Renal cortical epithelial cell (primary cell): ENCODE measurements at regions not wholly inside any gene's neighbourhood (a gene's known extent, or its start where the extent isn't known, plus 50 kb on each side); places are given as distances from the start of the nearest gene placed in this dataset.
"Not testable (repeated sequence)": the region's sequence is repeated elsewhere in the genome, so short reads cannot be mapped to it uniquely, and the experiment has no call there.

Experiments used
- DNase-seq: peaks from one replicate; pipeline ENCODE4 v3.0.0-alpha.2; 2011; ENCODE audit warnings: low read depth

DNA sequence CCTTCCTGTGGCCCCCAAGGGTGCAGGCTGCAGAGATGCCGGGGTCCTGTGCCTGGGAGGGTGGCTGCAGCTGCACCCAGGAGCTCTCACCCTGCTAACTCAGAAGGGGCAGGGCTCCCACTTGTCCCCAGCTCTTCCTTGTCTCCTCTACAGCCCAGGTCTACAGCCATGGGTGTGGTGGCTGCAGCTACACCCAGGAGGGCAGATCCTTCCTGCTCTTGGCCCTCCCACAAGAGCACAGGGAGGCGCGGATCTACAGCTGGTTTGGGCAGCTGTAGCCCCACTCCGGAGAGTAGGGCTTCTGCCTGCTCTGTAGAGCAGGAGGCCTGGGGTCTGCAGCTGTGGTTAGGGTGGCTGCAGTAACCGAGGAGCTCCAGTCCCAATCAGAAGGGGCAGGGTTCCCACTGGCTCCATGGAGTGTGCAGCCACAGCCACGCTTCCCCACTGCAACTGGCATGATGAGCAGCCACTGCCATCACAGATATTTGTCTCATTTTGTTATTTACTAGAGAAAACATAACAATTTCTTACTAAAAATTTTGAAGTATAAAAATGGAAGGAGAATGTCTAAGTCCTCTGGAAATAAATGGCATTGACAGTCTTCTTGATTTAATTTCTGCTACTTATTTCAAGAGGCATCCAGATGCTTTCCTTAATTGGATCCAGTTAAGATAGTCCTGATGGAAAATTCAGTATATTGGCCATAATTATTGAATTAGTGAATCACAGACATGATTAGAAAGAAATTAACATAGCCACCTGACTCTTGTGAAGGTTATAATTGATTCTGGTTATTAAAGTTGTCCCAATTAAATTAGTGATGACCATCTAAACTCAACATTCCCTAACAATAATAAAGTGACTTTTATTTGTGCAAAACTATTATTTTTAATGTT lies 233.6 kb downstream of the KCNE4 start:
- no peak for DNase-seq

DNA sequence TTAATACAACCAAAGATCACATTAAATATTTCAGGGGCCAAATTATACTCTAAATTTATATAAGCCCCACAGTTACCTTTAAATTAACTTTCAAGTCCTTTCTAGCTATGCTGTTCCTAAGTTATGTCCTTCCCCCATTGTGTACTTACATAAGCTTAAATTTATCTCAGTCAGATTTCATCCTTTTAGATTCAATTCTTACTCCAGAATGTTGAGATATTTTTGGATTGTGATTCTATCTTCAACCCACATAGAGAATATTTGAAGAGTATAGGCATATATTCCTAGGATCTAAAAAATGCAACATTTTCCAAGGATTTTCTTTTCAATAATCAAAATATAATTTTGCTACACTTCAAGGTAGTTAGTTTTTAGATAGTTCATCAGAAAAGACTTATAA lies 242.8 kb downstream of the KCNE4 start:
- DNase-seq = no peak

DNA sequence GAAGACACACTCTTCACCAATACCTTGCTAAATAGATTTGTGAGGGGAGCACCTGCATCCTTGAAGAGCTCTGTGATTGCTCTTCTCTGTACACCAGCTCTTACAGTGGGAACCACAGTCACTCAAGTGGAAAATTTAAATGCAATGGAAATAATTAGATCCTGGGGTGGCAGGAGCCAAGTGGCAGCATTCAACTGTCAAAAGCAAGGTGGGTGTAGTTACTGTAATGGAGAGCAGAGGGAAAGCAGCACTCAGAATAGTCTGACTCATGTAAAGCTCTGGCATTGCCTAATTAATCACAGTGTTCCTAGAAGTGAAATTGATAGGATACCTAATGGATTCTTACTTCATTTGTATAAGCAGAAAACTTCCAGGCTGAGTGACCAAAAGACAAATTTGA lies 245.8 kb downstream of the KCNE4 start:
- peak; percentile 70 for DNase-seq

DNA sequence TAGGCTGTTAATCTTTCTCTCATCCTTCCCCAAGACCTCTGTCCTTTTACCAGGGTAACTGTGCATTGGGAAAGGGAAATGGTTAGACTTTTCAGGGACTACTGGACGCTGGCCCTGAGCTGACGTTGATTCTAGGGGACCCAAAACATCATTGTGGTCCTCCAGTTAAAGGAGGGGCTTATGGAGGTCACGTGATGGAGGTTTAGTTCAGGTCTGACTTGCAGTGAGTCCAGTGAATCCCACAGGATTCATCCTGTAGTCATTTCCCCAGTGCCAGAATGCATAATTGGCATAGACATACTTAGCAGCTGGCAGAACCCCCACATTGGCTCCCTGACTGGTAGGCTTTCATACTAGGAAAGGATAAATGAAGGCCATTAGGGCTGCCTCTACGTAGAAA lies 246.3 kb downstream of the KCNE4 start:
- not testable (repeated sequence) for DNase-seq

DNA sequence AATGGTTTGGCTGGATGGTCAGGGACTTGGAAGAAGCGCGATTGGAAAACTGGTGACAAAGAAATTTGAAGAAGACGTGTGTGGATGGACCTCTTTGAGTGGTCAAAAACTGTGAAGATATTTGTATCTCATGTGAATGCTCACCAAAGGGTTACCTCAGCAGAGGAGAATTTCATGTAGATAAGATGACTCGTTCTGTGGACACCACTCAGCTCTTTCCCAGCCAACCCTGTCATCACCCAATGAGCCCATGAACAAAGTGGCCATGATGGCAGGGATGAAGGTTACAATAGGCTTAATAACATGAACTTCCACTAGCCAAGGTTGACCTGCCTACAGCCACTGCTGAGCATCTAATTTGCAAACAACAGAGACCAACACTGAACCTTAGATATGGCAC lies 248.3 kb downstream of the KCNE4 start:
- peak; percentile 17 for DNase-seq

DNA sequence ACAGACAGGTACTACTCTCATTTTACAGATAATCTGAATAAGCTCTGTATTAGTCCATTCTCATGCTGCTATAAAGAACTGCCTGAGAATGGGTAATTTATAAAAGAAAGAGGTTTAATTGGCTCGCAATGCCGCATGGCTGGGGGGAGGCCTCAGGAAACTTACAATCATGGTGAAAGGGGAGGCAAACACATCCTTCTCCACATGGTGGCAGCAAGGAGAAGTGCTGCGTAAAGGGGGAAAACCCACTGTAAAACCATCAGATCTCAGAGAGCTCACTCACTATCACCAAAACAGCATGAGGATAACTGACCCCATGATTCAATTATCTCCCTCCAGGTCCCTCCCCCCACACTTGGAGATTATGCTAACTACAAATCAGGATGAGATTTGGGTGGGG lies 254.4 kb downstream of the KCNE4 start:
- peak; percentile 46 for DNase-seq

DNA sequence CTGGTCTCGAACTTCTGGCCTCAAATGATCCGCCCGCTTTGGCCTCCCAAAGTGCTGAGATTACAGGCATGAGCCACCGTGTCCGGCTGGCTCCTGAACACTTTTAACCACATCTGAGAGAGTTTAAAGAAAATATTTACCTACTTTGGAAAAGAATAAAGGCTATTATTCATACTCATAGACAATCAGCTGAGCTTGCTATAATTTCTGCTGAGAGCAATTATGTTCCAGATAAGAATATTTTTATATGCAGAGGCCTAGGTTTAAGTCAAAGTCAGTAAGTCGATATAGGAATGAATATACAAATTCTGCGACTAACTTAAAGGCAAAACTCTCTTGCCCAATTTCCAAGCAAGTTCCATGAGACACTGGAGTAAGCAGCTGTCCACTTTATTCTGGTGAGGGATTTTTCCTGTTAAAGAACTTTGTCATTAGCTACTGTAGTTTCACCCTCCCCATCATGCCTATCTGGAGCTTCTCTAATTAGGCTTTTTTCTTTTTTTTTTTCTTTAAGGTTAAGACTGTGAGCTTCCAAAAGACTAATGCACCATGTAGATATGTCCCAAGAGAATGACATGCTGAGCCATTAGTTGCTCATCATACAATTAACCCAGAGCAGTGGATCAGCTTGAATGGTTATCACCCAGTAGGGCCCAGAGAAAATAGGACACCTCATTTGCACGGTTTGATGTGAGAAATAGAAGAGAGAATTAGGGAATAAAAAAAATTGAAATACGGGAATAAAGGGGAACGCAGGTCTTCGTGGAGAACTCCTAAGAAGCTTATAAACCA lies 260.1 kb downstream of the KCNE4 start:
- DNase-seq = no peak

DNA sequence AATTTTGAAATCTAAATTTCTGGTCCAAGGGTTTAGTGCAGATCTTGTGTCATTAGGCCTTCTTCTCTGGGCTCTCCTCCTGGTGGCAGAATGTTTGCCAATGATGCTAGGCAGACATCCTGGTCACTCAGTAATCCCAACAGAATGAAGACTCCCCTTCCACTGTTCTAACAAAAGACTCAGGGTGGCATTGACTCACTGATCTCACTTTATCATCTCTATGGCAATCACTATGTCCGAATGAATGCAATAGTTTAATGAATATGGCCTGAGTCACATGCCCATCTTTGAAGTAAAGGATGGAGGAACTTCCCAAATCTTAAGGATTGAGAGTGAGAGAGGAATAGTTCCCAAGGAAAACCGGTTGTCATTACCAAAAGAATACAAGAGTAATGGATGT lies 261.1 kb downstream of the KCNE4 start:
- no peak for DNase-seq

DNA sequence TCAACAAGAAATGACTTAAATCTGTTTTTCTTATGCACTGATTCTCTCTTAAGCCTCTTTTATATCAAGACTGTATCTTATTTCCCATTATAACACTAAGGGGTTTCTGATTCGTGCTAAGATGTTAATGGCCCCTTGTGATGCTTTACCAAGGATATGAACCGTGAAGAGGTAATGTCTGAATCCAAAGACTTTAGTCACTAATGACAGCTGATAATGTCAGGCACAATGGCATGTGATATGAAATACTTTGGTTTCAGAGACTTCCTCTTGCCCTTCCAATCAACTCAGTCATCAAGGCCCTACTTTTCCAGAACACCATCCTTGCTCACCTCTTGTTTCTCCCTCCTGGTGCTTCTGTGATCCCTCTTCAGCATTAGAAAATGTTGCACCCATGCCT lies 262.8 kb downstream of the KCNE4 start:
- DNase-seq = peak; percentile 63

DNA sequence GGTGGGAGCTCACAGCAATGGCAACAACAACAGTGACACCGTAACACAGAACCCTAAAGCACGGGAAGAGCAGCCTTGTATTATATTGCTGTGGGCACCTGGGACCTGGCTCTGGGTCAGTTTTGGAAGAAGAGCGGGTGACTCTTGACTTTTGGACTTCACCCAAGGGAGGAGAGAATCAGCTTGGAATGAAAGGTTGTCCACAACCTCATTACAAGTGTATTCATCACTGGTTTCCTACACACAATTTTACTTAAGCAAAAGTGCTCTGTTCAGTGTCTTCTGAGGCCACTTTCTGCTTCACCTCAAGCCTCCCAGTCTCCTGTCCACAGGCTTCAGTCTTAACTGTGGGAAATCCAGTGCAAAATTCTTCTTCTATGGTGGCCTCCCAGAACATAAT lies 263.8 kb downstream of the KCNE4 start:
- no peak for DNase-seq

DNA sequence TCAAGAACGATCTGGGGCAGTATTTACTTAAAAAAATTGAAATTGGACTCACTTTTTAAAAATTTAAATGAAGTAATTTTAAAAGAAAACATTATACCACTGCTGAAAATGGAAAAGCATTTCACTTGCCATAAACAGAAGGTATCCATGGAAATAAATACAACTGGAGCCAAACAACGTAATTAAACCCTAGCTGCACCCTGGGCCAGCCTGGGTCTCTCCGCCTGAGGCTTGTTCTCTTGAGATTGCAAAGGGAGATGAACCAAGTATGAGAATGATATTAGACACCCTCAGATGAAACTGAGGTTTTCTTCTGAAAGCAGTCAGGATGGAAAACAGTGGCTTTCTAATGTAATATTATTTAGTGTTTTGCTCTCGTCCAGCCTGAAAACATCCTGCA lies 264.4 kb downstream of the KCNE4 start:
- no peak for DNase-seq

DNA sequence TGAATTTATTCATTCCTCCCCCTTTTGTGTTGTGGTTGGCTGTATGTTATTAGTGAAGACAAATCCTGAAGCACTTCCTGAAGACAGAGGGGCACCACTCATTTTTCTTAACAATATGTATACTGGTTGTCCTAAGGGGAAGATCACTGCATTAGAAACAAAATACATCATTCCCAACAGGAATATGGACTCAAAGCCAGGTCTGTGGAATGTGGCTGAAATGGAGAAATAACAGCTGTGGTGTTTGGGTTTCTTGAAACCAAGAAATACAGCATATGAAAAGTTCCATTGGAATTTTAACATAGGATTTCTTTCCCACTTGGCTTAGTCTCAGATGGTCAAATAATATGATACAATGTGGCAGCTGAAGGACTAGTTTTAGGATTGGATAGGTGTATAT lies 267.6 kb downstream of the KCNE4 start:
- no peak for DNase-seq

DNA sequence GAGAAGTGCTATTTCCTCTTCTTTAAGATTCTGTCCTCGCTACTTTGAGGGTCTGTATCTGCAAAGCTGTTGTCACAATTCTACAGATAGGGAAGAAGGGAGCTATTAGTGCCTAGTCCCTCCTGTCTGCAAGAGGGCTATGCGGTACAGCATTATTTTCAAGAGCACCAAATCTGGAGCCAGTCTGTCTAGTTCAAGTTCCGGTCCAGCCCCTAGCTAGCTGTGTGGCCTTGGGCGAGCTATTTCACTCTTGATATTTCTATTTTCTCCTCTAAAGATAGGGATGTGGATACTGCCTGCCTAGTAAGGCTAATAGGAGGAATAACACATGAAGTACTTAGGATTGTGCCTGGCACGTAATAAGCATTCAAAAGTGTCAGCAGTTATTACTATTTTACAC lies 272.4 kb downstream of the KCNE4 start:
- no peak for DNase-seq

DNA sequence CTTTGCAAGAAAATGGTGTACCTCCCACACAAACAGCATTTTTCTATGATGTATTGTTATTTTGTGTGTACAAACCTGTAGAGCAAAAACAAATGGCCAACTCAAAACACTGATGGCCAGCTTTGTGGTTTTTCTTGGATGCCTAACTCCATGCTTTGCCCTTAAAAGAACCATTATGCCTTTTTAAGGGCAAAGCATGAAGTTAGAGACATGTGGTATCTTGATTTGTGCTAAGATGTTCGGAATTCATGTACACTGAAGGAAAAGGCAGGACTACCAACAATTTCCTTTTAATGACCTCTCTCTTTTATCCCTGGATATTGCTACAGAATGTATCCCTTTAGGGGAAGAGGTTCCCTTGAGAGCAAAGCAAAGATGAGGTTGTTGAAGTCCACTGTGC lies 273.6 kb downstream of the SCG2 start:
- DNase-seq = peak; percentile 6

DNA sequence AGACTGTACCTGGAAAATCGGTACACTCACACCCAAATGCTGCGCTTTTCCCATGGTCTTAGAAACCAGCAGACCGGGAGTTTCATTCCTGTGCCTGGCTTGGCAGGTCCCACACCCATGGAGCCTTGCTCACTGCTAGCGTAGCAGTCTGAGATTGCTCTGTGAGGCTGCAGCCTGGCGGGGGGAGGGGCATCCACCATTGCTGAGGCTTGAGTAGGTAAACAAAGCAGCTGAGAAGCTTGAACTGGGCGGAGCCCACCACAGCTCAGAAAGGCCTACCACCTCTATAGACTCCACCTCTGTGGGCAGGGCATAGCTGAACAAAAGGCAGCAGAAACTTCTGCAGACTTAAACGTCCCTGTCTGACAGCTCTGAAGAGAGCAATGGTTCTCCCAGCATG lies 271.4 kb downstream of the SCG2 start:
- not testable (repeated sequence) for DNase-seq

DNA sequence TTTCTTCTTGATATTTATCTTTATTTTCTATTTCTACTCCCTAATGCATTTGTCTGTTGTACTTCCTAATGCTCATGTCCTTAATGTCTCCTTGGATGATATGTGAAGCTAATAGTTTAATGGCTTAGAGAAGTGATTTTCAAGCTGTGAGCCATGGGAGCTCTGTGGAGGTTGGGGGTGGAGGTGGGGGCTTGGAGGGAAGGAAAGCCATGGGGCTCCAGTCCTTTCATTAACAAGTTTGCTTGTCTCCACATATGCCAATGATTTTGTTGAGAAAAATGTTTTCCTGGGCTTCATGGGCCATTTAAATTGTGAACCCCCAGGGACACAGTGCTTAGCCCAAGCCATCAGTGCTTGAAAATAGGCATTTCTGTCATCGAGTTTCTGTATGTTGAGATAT lies 264.1 kb downstream of the SCG2 start:
- DNase-seq = no peak

DNA sequence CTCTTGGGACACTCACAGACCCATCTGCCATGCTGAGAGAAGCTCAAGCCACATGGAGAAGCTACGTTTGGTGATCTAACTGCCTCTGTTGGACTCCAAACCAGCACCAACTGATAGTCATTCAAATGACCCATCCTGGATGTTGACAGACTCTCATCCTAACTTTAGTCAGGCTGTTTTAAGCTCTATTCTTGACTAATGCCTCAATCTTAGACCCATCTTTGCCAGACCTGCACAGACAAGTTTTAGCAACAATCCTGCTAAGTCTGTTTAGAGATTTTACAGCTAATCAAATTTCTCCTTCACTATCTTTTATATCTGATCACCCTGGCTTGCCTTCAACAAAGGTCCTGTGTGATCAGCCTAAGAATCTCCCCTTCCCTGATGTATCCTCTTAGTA lies 245.1 kb downstream of the SCG2 start:
- no peak for DNase-seq

DNA sequence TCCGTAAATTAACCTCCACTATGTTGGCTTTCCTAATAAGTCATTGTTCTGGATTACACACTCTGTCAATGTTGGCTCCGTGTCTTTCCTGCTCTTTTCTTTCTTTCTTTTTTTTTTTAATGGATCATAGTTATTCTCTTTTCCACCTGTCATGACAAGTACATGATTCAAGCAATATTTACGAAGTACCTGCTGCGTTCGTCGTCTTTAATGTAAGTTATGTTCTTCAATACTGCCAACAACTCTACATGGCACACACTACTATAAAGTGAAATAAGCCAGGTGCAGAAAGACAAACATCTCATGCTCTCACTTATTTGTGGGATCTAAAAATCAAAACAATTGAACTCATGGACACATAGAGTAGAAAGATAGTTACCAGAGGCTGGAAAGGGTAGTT lies 239.1 kb downstream of the SCG2 start:
- DNase-seq = no peak

DNA sequence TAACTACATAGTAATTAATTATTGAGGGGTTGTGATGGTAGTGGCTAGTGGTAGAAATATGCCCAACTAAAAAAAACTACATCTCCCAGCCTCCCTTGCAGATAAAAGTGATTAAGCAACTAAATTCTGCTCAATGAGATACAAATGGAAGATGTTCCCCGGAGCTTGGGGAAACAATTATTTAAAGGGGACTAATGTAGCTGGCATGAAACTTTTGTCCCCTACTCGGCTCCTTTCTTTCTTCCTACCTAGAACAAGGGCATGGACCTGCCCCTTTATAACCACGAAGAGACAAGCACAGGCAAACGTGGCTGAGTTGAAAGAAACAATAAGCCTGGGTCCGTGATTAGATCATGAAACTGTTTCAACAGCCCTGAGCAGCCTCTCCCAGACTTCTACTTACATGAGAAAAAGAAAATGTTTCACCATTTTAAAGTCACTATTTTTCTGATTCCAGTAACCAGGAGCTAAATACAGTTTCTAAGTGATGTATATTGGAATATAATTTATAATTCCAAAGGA lies 236.9 kb downstream of the SCG2 start:
- no peak for DNase-seq

DNA sequence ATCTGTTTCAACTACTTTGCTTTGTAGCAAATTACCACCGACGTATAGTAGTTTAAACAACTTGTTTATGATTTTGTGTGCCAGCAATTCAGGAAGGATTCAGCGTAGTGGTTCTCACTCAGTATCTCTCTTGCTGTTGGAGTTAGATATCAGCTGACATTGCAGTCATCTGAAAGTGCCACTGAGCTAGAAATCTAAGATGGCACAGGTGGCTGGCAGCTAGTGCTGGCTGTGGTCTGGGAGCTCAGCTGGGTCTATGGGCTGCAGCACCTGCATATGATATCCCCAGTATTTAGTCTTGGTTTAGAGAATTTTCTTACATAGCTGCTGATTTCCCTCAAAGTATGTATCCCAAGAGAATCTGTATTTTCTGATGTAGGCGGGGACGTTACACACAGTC lies 235.6 kb downstream of the SCG2 start:
- no peak for DNase-seq

DNA sequence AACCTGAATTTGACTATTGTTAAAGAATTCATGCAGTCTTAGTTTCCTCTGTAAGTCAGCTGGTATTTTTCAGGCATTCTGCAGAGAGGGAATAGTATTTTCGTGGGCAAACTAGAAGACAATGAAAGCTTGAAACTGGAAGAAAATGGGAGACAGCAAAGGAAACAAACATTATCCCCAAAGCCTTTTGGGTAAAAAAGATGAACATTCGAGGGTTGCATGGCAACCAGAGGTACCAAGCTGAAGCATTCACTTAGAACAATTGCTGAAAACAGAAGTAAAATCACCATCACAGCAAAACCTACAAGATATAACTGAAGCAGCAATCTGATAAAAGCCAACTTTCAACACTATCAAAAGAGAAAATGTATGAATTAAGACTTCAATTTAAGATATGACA lies 233.7 kb downstream of the SCG2 start:
- DNase-seq = no peak

DNA sequence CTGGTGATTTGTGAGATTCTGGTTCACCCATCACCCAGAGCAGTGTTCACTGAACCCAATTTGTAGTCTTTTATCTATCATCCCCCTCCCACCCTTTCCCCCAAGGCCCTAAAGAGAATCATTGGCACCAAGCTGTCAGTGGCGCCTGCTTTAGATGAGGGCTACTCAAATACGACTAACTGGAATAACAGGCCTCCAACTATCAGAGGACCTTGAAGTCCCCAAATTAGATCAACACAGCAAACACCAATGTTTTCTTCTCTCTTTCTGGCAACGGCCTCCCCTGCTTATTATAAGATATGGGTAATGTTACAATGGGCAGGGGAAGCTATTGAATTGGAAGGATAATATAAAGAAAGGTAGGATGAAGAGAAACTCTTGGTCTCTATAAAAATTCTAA lies 232.3 kb downstream of the SCG2 start:
- DNase-seq = no peak

DNA sequence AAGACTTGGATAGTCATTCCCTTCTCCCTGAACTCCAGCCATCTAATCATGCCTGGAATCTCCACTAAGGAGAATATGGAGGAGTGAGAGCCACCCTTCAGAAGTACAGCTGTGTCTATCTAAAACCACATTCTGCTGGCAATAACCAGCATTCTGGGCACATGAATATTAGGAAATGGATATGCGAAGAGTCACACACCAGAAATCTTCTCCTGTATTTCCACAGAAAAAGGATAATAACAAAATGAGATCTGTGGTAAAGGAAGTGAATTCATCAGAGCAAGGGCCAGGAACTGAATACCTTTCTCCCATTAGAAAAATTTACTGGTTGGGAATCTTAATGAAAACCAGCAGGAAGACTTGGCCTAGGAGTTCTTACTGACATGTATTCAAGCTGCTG lies 218.8 kb downstream of the SCG2 start:
- no peak for DNase-seq
